22Rv1 (cell line): ENCODE measurements at regions not wholly inside any gene's neighbourhood (a gene's known extent, or its start where the extent isn't known, plus 50 kb on each side); places are given as distances from the start of the nearest gene placed in this dataset.

Experiments
- CTCF ChIP-seq: fragments of 450-650 bp; IDR thresholded peaks from 2 replicates; pipeline ENCODE4 v1.5.1; 2017; ENCODE audit warnings: mild to moderate bottlenecking
- ZFX ChIP-seq: fragments of 450-650 bp; IDR thresholded peaks from 2 replicates; pipeline ENCODE4 v1.6.1; 2017; ENCODE audit warnings: antibody characterized with exemption, borderline replicate concordance

- TF ChIP-seq CTCF, result no peak
- no peak for TF ChIP-seq ZFX
Observed at GRCh38 chr20:53865901-53866793, 204.2 kb downstream of the BCAS1 start.
